Umbilical cord (tissue), 1 donor: ENCODE measurements at regions not wholly inside any gene's neighbourhood (a gene's known extent, or its start where the extent isn't known, plus 50 kb on each side); places are given as distances from the start of the nearest gene placed in this dataset.
A peak's percentile ranks its signal among the peaks of the same experiment; 100 is the strongest.

ENCODE experiments used
- DNase-seq: peaks from one replicate; pipeline ENCODE4 v3.0.0-alpha.2; 2015; ENCODE audit warnings: low spot score

GRCh38 chr5:129341306-129341705 is 118.8 kb upstream of the ADAMTS19 start:
- no peak for DNase-seq

GRCh38 chr5:129342796-129343195 is 117.3 kb upstream of the ADAMTS19 start:
- no peak for DNase-seq

GRCh38 chr5:129345213-129345924 is 114.7 kb upstream of the ADAMTS19 start:
- DNase-seq: peak; percentile 91

GRCh38 chr5:129356846-129357245 is 103.3 kb upstream of the ADAMTS19 start:
- DNase-seq: no peak

- DNase-seq: no peak
Observed at GRCh38 chr5:129358069-129358468, 102.0 kb upstream of the ADAMTS19 start.

- peak; percentile 29 for DNase-seq
Observed at GRCh38 chr5:129359450-129359849, 100.6 kb upstream of the ADAMTS19 start.

GRCh38 chr5:129361441-129362025 is 98.6 kb upstream of the ADAMTS19 start:
- DNase-seq: no peak

- peak; percentile 84 for DNase-seq
Observed at GRCh38 chr5:129362456-129362855, 97.6 kb upstream of the ADAMTS19 start.

- no peak for DNase-seq
Observed at GRCh38 chr5:129363991-129364390, 96.1 kb upstream of the ADAMTS19 start.

- peak; percentile 36 for DNase-seq
Observed at GRCh38 chr5:129367883-129368282, 92.2 kb upstream of the ADAMTS19 start.

- DNase-seq: no peak
Observed at GRCh38 chr5:129372025-129372424, 88.1 kb upstream of the ADAMTS19 start.

- DNase-seq: no peak
Observed at GRCh38 chr5:129377504-129377903, 82.6 kb upstream of the ADAMTS19 start.

- no peak for DNase-seq
Observed at GRCh38 chr5:129378961-129379360, 81.1 kb upstream of the ADAMTS19 start.

- DNase-seq: no peak
Observed at GRCh38 chr5:129379406-129379805, 80.7 kb upstream of the ADAMTS19 start.

- DNase-seq: peak; percentile 43
Observed at GRCh38 chr5:129382921-129383672, 77.0 kb upstream of the ADAMTS19 start.

- no peak for DNase-seq
Observed at GRCh38 chr5:129384193-129384592, 75.9 kb upstream of the ADAMTS19 start.

- DNase-seq: no peak
Observed at GRCh38 chr5:129384736-129385135, 75.4 kb upstream of the ADAMTS19 start.

GRCh38 chr5:129387944-129388343 is 72.2 kb upstream of the ADAMTS19 start:
- no peak for DNase-seq

- DNase-seq: no peak
Observed at GRCh38 chr5:129392681-129393080, 67.4 kb upstream of the ADAMTS19 start.

- no peak for DNase-seq
Observed at GRCh38 chr5:129395247-129395646, 64.9 kb upstream of the ADAMTS19 start.

- no peak for DNase-seq
Observed at GRCh38 chr5:129398026-129398678, 61.9 kb upstream of the ADAMTS19 start.

GRCh38 chr5:129399069-129399468 is 61.0 kb upstream of the ADAMTS19 start:
- peak; percentile 20 for DNase-seq
